Right atrium auricular region (tissue), 2 donors: ENCODE measurements at regions not wholly inside any gene's neighbourhood (a gene's known extent, or its start where the extent isn't known, plus 50 kb on each side); places are given as distances from the start of the nearest gene placed in this dataset.

Experiments
- DNase-seq: peaks from one replicate; pipeline ENCODE4 v3.0.0-alpha.2; 2019; ENCODE audit warnings: low spot score
- H3K27ac ChIP-seq, 2 donors: fragments of 200-600 bp; sonication (generic); 1 replicate in 1 of 2; 2 replicates in 1 of 2; pipeline ENCODE4 v1.5.1; 2016 to 2019
- H3K27me3 ChIP-seq, 2 donors: fragments of 200-600 bp; sonication (generic); one replicate each; pipeline versions ENCODE4 v1.5.1 to v1.6.0; 2017 to 2019
- H3K36me3 ChIP-seq: fragments of 200-600 bp; sonication (generic); one replicate; pipeline ENCODE4 v1.5.1; 2016
- H3K4me1 ChIP-seq, 2 donors: fragments of 200-600 bp; sonication (generic); one replicate each; pipeline versions ENCODE4 v1.5.1 to v1.6.0; 2017 to 2019
- H3K4me3 ChIP-seq, 2 donors: fragments of 200-600 bp; sonication (generic); 1 replicate in 1 of 2; 2 replicates in 1 of 2; pipeline ENCODE4 v1.5.1; 2017 to 2019; ENCODE audit warnings: mild to moderate bottlenecking in 1 of 2, moderate library complexity in 1 of 2
- H3K9me3 ChIP-seq, 2 donors: fragments of 200-600 bp; sonication (generic); one replicate each; pipeline ENCODE4 v1.5.1; 2019
- CTCF ChIP-seq, 2 donors: fragments of 200-600 bp; sonication (generic); IDR thresholded peaks; one replicate each; pipeline ENCODE4 v1.5.1; 2019; ENCODE audit warnings: antibody characterized with exemption in 2 of 2

GRCh38 chr3:111321786-111322185 is 220.2 kb upstream of the CD96 start:
- H3K27ac ChIP-seq = no peak overlapping the region
- H3K9me3 ChIP-seq = no peaks in the 10 kb centered on the region
- TF ChIP-seq CTCF (IDR thresholded peaks at IDR 0.05) = no peak
- no peak for DNase-seq
- no peak overlapping the region for H3K4me3 ChIP-seq
- H3K36me3 ChIP-seq = no peaks in the 10 kb centered on the region
- H3K4me1 ChIP-seq = no peaks in the 10 kb centered on the region
- no peaks in the 10 kb centered on the region for H3K27me3 ChIP-seq

GRCh38 chr3:111323019-111323418 is 219.0 kb upstream of the CD96 start:
- no peaks in the 10 kb centered on the region for H3K4me1 ChIP-seq

GRCh38 chr3:111324151-111324550 is 217.8 kb upstream of the CD96 start:
- no peak for TF ChIP-seq CTCF (IDR thresholded peaks at IDR 0.05)
- no peaks in the 10 kb centered on the region for H3K27me3 ChIP-seq
- no peak overlapping the region for H3K4me3 ChIP-seq
- DNase-seq = no peak
- no peaks in the 10 kb centered on the region for H3K4me1 ChIP-seq
- H3K36me3 ChIP-seq = no peaks in the 10 kb centered on the region
- no peak overlapping the region for H3K27ac ChIP-seq
- no peaks in the 10 kb centered on the region for H3K9me3 ChIP-seq

More at GRCh38 chr3:111323019-111323418, 219.0 kb upstream of the CD96 start:
- Histone ChIP-seq H3K27me3 (no peaks in the 10 kb centered on the region), H3K4me3 (no peak overlapping the region), H3K36me3 (no peaks in the 10 kb centered on the region), H3K27ac (no peak overlapping the region), H3K9me3 (no peaks in the 10 kb centered on the region)
- no peak for TF ChIP-seq CTCF (IDR thresholded peaks at IDR 0.05)
- DNase-seq = no peak

- H3K36me3 ChIP-seq = no peaks in the 10 kb centered on the region
- H3K9me3 ChIP-seq = no peaks in the 10 kb centered on the region
- no peak for TF ChIP-seq CTCF (IDR thresholded peaks at IDR 0.05)
- H3K27me3 ChIP-seq = no peaks in the 10 kb centered on the region
- H3K4me3 ChIP-seq = no peak overlapping the region
- no peak for DNase-seq
- H3K27ac ChIP-seq = no peak overlapping the region
- no peaks in the 10 kb centered on the region for H3K4me1 ChIP-seq
Measured at GRCh38 chr3:111324645-111325044, 217.4 kb upstream of the CD96 start.

GRCh38 chr3:111325160-111325718 is 216.8 kb upstream of the CD96 start:
- TF ChIP-seq CTCF (IDR thresholded peaks at IDR 0.05) = no peak

More at GRCh38 chr3:111325160-111325718, 216.8 kb upstream of the CD96 start:
- Histone ChIP-seq H3K27ac (no peak overlapping the region), H3K36me3 (no peaks in the 10 kb centered on the region), H3K9me3 (no peaks in the 10 kb centered on the region), H3K27me3 (no peaks in the 10 kb centered on the region), H3K4me1 (no peaks in the 10 kb centered on the region), H3K4me3 (no peak overlapping the region)
- DNase-seq = no peak
